Erythroblast (primary cell): ENCODE measurements at regions not wholly inside any gene's neighbourhood (a gene's known extent, or its start where the extent isn't known, plus 50 kb on each side); places are given as distances from the start of the nearest gene placed in this dataset.

Experiments used
- GATA1 ChIP-seq: IDR thresholded peaks from 2 replicates; pipeline ENCODE4 v1.6.1; 2011; ENCODE audit warnings: low read depth, mild to moderate bottlenecking, control low read depth, low read length, moderate library complexity
- POLR2A ChIP-seq: IDR thresholded peaks from 2 replicates; pipeline ENCODE4 v1.6.1; 2011; ENCODE audit warnings: mild to moderate bottlenecking, low read length

DNA sequence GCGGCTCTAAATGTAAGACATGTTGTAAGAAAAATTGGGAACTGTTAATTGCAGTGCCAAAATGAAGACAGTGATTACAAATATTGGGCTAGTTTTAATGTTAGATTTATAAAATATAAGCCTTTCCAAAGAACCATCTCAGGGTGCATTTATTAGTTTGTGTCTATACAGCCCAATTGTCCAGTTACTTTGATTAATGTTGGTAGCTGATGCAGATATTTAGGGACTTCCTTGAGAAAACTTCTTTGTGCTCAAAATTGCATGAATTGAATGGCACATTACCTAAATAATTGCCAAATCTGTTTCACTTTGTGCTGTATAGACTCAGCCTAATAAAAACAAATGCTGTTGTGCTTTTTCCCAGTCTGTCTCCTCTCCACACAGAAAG is 83.7 kb downstream of the DAD1 start:
- TF ChIP-seq POLR2A (no peak), GATA1 (no peak)
